ENCODE measurements at regions not wholly inside any gene's neighbourhood (a gene's known extent, or its start where the extent isn't known, plus 50 kb on each side); places are given as distances from the start of the nearest gene placed in this dataset.

- DNase-seq (ENCODE audit: extremely low spot score) = no peak
- ChIA-PET POLR2A (no interaction called here), CTCF (interaction anchor here (0.8 to 2.2 kb wide), 5 partner anchors 8 to 46 kb away, joined by 3 to 7 read pairs (median 6); no protein-coding TSS in a partner anchor)
- TF ChIP-seq CTCF (IDR thresholded peaks at IDR 0.05; ENCODE audit: control extremely low read depth, extremely low read depth, low read depth, missing control alignments) = no peak
Observed at GRCh38 chr3:64417816-64418215, 192.6 kb upstream of the PRICKLE2 start.

- ChIA-PET POLR2A (no interaction called here), CTCF (interaction anchor here (1.6 to 4.2 kb wide), 4 partner anchors 8 to 384 kb away, joined by 3 to 22 read pairs (median 8); no protein-coding TSS in a partner anchor)
- TF ChIP-seq CTCF (IDR thresholded peaks at IDR 0.05; ENCODE audit: control extremely low read depth, extremely low read depth, low read depth, missing control alignments) = no peak
- DNase-seq (ENCODE audit: extremely low spot score) = no peak
Observed at GRCh38 chr3:64414043-64414442, 188.8 kb upstream of the PRICKLE2 start.

- DNase-seq (ENCODE audit: extremely low spot score) = no peak
- ChIA-PET POLR2A (no interaction called here), CTCF (interaction anchor here (1.3 to 4.2 kb wide), 2 partner anchors 27 to 53 kb away, joined by 3 to 22 read pairs; no protein-coding TSS in a partner anchor)
- no peak for TF ChIP-seq CTCF (IDR thresholded peaks at IDR 0.05; ENCODE audit: control extremely low read depth, extremely low read depth, low read depth, missing control alignments)
Observed at GRCh38 chr3:64411101-64411500, 185.8 kb upstream of the PRICKLE2 start.

- ChIA-PET POLR2A (no interaction called here), CTCF (interaction anchor here (1.1 to 2.1 kb wide), 3 partner anchors 8 to 54 kb away, joined by 3 to 10 read pairs (median 5); no protein-coding TSS in a partner anchor)
- no peak for DNase-seq (ENCODE audit: extremely low spot score)
- no peak for TF ChIP-seq CTCF (IDR thresholded peaks at IDR 0.05; ENCODE audit: control extremely low read depth, extremely low read depth, low read depth, missing control alignments)
Observed at GRCh38 chr3:64410226-64410625, 185.0 kb upstream of the PRICKLE2 start.

GRCh38 chr3:64408770-64409169, 183.5 kb upstream of the PRICKLE2 start:
- no peak for DNase-seq (ENCODE audit: extremely low spot score)
- CTCF ChIA-PET = interaction anchor here (0.8 to 2.1 kb wide), 4 partner anchors 8 to 385 kb away, joined by 3 to 10 read pairs (median 4); partner anchors contain the start of gene PSMD6
- TF ChIP-seq CTCF (IDR thresholded peaks at IDR 0.05; ENCODE audit: control extremely low read depth, extremely low read depth, low read depth, missing control alignments) = no peak
- POLR2A ChIA-PET = interaction anchor here (0.6 kb wide), 1 partner anchor 319 kb away, joined by 4 read pairs; no protein-coding TSS in a partner anchor

- no peak for TF ChIP-seq CTCF (IDR thresholded peaks at IDR 0.05; ENCODE audit: control extremely low read depth, extremely low read depth, low read depth, missing control alignments)
- ChIA-PET CTCF (interaction anchor here (0.9 to 2.8 kb wide), 9 partner anchors 7 to 88 kb away, joined by 3 to 10 read pairs (median 3); no protein-coding TSS in a partner anchor), POLR2A (no interaction called here)
- no peak for DNase-seq (ENCODE audit: extremely low spot score)
Observed at GRCh38 chr3:64406271-64406670, 181.0 kb upstream of the PRICKLE2 start.
